HUES48 (cell line): ENCODE measurements at regions not wholly inside any gene's neighbourhood (a gene's known extent, or its start where the extent isn't known, plus 50 kb on each side); places are given as distances from the start of the nearest gene placed in this dataset.

Experiments used
- H3K27ac ChIP-seq: one replicate; pipeline ENCODE4 v1.7.0; 2013; ENCODE audit warnings: low read depth, low read length, inconsistent platforms
- H3K27me3 ChIP-seq: 2 replicates; pipeline ENCODE4 v1.6.1; 2013; ENCODE audit warnings: mild to moderate bottlenecking, low read length; ENCODE audit not compliant: control insufficient read depth, insufficient read depth
- H3K36me3 ChIP-seq: 2 replicates; pipeline ENCODE4 v1.6.1; 2013; ENCODE audit warnings: low read length; ENCODE audit not compliant: control insufficient read depth, insufficient read depth
- H3K4me1 ChIP-seq: 2 replicates; pipeline ENCODE4 v1.6.1; 2013; ENCODE audit warnings: mild to moderate bottlenecking, low read length; ENCODE audit not compliant: control insufficient read depth, insufficient read depth
- H3K4me3 ChIP-seq: 2 replicates; pipeline ENCODE4 v1.5.1; 2013; ENCODE audit warnings: mild to moderate bottlenecking, low read depth, low read length
- H3K9ac ChIP-seq: 2 replicates; pipeline ENCODE4 v1.6.1; 2013; ENCODE audit warnings: mild to moderate bottlenecking, low read depth, low read length, moderate library complexity
- H3K9me3 ChIP-seq: 2 replicates; pipeline ENCODE4 v1.6.1; 2013; ENCODE audit warnings: low read length; ENCODE audit not compliant: control insufficient read depth, insufficient read depth

- Histone ChIP-seq H3K36me3 (no peaks in the 10 kb centered on the region), H3K4me3 (no peak overlapping the region), H3K4me1 (peaks cover 7% of the 10 kb centered on the region; the same call in 1 of the 2 replicates), H3K9me3 (no peaks in the 10 kb centered on the region), H3K27me3 (no peaks in the 10 kb centered on the region), H3K27ac (no peak overlapping the region), H3K9ac (no peak overlapping the region)
Observed at GRCh38 chr6:3524456-3524855, 67.6 kb upstream of the SLC22A23 start.

GRCh38 chr6:3523966-3524365, 67.1 kb upstream of the SLC22A23 start:
- no peak overlapping the region for H3K9ac ChIP-seq
- no peaks in the 10 kb centered on the region for H3K9me3 ChIP-seq
- no peaks in the 10 kb centered on the region for H3K36me3 ChIP-seq
- H3K4me3 ChIP-seq = no peak overlapping the region
- H3K27ac ChIP-seq = no peak overlapping the region
- no peaks in the 10 kb centered on the region for H3K27me3 ChIP-seq
- peaks cover 7% of the 10 kb centered on the region; the same call in 1 of the 2 replicates for H3K4me1 ChIP-seq

GRCh38 chr6:3523271-3523670, 66.4 kb upstream of the SLC22A23 start:
- H3K4me1 ChIP-seq = peaks cover 7% of the 10 kb centered on the region; the same call in 1 of the 2 replicates
- H3K9ac ChIP-seq = no peak overlapping the region

DNA sequence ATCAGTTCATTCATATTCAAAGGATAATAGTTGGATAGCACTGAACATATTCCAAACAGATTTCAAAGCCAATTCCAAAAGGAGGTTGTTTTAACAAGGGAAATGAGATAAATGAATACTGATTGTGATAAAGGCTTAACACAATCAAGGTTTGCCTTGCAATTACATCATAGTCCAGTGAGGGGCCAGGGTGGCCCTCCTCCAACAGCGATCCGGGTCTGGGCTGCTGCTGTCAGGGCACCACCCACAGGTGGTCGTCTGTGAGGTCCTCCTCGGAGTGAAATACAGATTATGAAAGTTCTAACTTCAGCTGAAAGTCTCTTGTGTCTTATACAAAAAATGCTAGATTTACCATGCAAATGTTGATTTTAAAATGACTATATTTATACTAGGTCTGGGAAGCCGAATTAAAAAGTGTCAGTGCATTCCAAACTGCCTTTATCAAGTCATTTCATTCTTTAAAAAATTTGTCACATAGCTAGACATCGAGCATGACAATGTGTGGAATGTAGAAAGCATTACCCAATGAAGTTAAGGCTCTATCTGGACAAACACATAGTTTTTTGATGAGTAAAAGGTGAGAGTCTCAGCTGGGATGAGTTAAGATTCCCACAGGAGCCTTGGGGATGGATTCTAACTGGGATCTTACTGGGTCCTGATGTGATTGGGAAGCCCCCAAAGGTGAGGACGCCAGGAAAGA, 65.9 kb upstream of the SLC22A23 start:
- Histone ChIP-seq H3K9me3 (no peaks in the 10 kb centered on the region), H3K36me3 (no peaks in the 10 kb centered on the region), H3K4me1 (peaks cover 7% of the 10 kb centered on the region; the same call in 1 of the 2 replicates), H3K27ac (no peak overlapping the region), H3K4me3 (no peak overlapping the region), H3K9ac (no peak overlapping the region), H3K27me3 (no peaks in the 10 kb centered on the region)

More at GRCh38 chr6:3523271-3523670, 66.4 kb upstream of the SLC22A23 start:
- Histone ChIP-seq H3K27ac (no peak overlapping the region), H3K36me3 (no peaks in the 10 kb centered on the region), H3K4me3 (no peak overlapping the region), H3K9me3 (no peaks in the 10 kb centered on the region), H3K27me3 (no peaks in the 10 kb centered on the region)

DNA sequence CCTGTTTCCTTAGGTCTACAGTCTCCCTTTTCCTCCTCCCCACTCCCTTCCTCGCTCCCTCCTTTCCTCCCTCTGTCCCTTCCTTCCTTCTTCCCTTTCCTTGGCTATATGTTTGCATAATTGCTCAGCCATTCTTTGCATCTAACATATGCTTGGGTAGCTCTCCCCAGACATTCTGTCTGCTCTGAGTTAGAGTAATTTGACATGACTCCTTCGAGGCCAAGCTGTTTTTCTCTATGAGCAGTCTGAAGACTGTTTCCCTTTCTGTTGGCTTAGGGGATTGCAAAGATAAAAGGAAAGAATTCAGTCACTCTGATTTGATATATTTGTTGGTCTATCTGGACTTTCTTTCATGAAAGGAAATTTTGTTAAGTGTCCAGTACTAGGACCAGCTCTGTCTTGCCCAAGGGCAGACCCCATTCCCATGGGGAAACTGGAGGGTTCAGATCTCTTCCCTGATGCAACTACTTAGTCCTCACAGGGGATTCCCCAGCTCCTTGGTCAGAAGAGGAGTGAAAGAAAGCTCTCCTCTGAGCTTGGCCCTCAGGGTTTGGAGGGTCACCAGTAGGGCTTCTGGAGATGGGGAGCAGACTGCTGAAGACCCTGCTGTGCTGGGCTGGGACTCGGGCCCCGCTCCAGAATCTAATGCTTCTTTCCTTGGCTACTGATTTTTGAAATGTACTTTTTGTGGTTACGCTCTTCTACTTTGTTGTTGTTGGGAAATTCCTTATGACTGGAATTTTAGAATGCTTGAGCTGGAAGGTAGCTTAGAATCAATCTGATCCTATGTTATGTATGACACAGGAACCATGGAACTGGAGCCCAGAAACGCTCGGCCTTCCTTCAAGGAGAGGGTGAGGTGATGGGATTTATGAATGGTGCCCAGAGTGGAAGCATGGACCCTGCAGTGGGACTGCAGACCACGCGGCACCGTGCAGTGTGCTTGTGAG, 63.7 kb upstream of the SLC22A23 start:
- no peaks in the 10 kb centered on the region for H3K27me3 ChIP-seq

GRCh38 chr6:3518356-3519190, 61.7 kb upstream of the SLC22A23 start:
- Histone ChIP-seq H3K9me3 (no peaks in the 10 kb centered on the region), H3K36me3 (no peaks in the 10 kb centered on the region), H3K9ac (no peak overlapping the region), H3K4me3 (no peak overlapping the region), H3K27ac (no peak overlapping the region), H3K4me1 (no peaks in the 10 kb centered on the region), H3K27me3 (no peaks in the 10 kb centered on the region)

More for the DNA sequence above, 63.7 kb upstream of the SLC22A23 start:
- no peak overlapping the region for H3K4me3 ChIP-seq
- no peaks in the 10 kb centered on the region for H3K36me3 ChIP-seq
- no peak overlapping the region for H3K9ac ChIP-seq
- H3K9me3 ChIP-seq = no peaks in the 10 kb centered on the region
- H3K4me1 ChIP-seq = no peaks in the 10 kb centered on the region
- H3K27ac ChIP-seq = no peak overlapping the region

- Histone ChIP-seq H3K27ac (no peak overlapping the region), H3K36me3 (no peaks in the 10 kb centered on the region), H3K4me3 (no peak overlapping the region), H3K9me3 (no peaks in the 10 kb centered on the region), H3K9ac (no peak overlapping the region), H3K27me3 (no peaks in the 10 kb centered on the region), H3K4me1 (no peaks in the 10 kb centered on the region)
Observed at GRCh38 chr6:3517350-3517749, 60.5 kb upstream of the SLC22A23 start.

DNA sequence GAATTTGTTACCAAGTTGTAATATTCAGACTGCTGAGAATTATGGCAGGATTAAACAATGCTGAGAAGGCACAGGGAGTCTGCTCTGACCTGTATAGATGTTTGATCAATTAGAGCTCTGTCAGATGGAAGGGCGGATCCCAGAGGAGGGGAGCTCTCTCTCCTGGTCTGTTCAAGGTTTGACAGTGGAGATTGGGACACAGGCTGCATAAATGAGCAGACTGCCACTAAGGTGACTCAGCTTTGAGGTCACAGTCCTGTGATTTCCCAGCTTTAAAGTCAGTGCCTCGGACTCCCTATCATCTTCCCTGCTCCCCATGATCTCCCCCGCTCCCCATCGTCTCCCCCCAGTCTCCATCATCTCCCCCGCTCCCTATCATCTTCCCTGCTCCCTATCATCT, 59.2 kb upstream of the SLC22A23 start:
- Histone ChIP-seq H3K9me3 (no peaks in the 10 kb centered on the region), H3K4me1 (peaks cover 7% of the 10 kb centered on the region), H3K27me3 (no peaks in the 10 kb centered on the region), H3K36me3 (no peaks in the 10 kb centered on the region), H3K9ac (no peak overlapping the region), H3K27ac (no peak overlapping the region), H3K4me3 (no peak overlapping the region)

DNA sequence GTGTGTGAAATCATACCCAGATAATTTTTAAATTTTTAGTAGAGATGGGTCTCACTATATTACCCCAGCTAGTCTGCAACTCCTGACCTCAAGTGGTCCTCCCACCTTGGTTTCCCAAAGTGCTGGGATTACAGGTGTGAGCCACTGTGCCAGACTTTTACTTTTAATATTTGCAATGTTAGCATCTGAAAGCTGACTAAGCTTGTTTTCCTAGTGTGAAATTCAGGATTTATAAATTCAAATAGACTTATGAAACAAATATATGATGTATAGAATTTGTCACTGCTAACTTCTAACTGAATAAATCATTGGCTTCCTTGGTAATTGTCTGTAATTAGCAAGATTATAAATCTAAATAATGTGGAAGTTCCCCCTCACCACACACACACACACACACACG, 58.8 kb upstream of the SLC22A23 start:
- Histone ChIP-seq H3K4me3 (no peak overlapping the region), H3K27me3 (no peaks in the 10 kb centered on the region), H3K9ac (no peak overlapping the region), H3K4me1 (peaks cover 7% of the 10 kb centered on the region), H3K9me3 (no peaks in the 10 kb centered on the region), H3K36me3 (no peaks in the 10 kb centered on the region), H3K27ac (no peak overlapping the region)

DNA sequence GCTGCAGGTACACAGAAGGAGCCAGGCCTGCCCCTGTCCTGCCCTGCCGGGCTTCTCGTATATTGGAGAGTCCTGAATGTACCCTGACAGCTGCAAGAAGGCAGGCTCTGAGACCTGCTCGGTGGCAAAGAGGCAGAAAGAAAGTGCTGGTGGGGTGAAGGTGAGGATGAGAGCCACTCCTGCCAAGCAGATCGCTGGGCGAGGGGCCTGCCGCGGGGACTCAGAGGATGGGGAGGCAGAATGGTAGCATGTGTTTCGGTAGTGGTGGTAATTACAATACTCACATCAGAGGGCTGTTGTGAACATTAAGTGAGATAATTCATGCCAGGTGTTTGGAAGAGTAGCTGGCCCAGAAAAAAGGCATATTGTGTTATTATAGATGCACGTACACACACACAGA, 56.6 kb upstream of the SLC22A23 start:
- Histone ChIP-seq H3K27me3 (no peaks in the 10 kb centered on the region), H3K4me3 (no peak overlapping the region), H3K9me3 (no peaks in the 10 kb centered on the region), H3K27ac (no peak overlapping the region), H3K4me1 (peaks cover 7% of the 10 kb centered on the region), H3K36me3 (no peaks in the 10 kb centered on the region), H3K9ac (no peak overlapping the region)
